Effector memory CD8-positive, alpha-beta T cell (primary cell): ENCODE measurements at regions not wholly inside any gene's neighbourhood (a gene's known extent, or its start where the extent isn't known, plus 50 kb on each side); places are given as distances from the start of the nearest gene placed in this dataset.

Source experiments
- ATAC-seq: fragments of 150-1000 bp; cut with Tn5 transposase; replicated peaks from 2 replicates; pipeline ENCODE4 v1.10.0; 2021; ENCODE audit warnings: mild to moderate bottlenecking, moderate library complexity
- DNase-seq, 3 experiments: peaks; one replicate each; pipeline ENCODE4 v3.0.0; 2021
- H3K27ac Mint-ChIP-seq, 2 donors: one replicate each; pipeline ENCODE4 v1.8.0; 2022; ENCODE audit warnings: mild to moderate bottlenecking in 2 of 2, mixed read lengths in 2 of 2, moderate library complexity in 2 of 2
- H3K27me3 Mint-ChIP-seq, 2 donors: one replicate each; pipeline ENCODE4 v1.8.0; 2022; ENCODE audit warnings: mixed read lengths in 2 of 2
- H3K36me3 Mint-ChIP-seq: one replicate; pipeline ENCODE4 v1.8.0; 2022; ENCODE audit warnings: mild to moderate bottlenecking, moderate library complexity, mixed read lengths; ENCODE audit not compliant: insufficient read depth
- H3K4me1 Mint-ChIP-seq, 2 donors: one replicate each; pipeline ENCODE4 v1.8.0; 2022; ENCODE audit warnings: low read depth in 2 of 2, mixed read lengths in 2 of 2
- H3K4me3 Mint-ChIP-seq, 2 donors: one replicate each; pipeline ENCODE4 v1.8.0; 2022; ENCODE audit warnings: mild to moderate bottlenecking in 2 of 2, mixed read lengths in 2 of 2, moderate library complexity in 2 of 2
- H3K9me3 Mint-ChIP-seq, 2 donors: one replicate each; pipeline ENCODE4 v1.8.0; 2022; ENCODE audit warnings: mixed read lengths in 2 of 2

GRCh38 chr2:100627330-100628300, 64.8 kb downstream of the PDCL3 start:
- H3K27ac Mint-ChIP-seq = peak overlapping the region in 1 of 2 donors; percentile 74
- DNase-seq (no peak), ATAC-seq (peak; percentile 41)
- no peaks in the 10 kb centered on the region for H3K9me3 Mint-ChIP-seq
- H3K4me3 Mint-ChIP-seq = no peak overlapping the region
- peaks cover 3% of the 10 kb centered on the region for H3K36me3 Mint-ChIP-seq
- H3K27me3 Mint-ChIP-seq = peaks cover 7 to 8% of the 10 kb centered on the region in 2 donors
- H3K4me1 Mint-ChIP-seq = peaks cover 17 to 23% of the 10 kb centered on the region in 2 donors

- H3K9me3 Mint-ChIP-seq = no peaks in the 10 kb centered on the region
- peaks cover 7 to 8% of the 10 kb centered on the region in 2 donors for H3K27me3 Mint-ChIP-seq
- no peak overlapping the region for H3K4me3 Mint-ChIP-seq
- peaks cover 3% of the 10 kb centered on the region for H3K36me3 Mint-ChIP-seq
- ATAC-seq (no peak), DNase-seq (no peak)
- peak overlapping the region in 1 of 2 donors; percentile 74 for H3K27ac Mint-ChIP-seq
- H3K4me1 Mint-ChIP-seq = peaks cover 17 to 23% of the 10 kb centered on the region in 2 donors
These were observed 65.7 kb downstream of the PDCL3 start for GRCh38 chr2:100628506-100628905.

- Mint-ChIP-seq H3K9me3 (no peaks in the 10 kb centered on the region), H3K27me3 (peaks cover 7 to 8% of the 10 kb centered on the region in 2 donors), H3K27ac (no peak overlapping the region), H3K36me3 (peaks cover 3% of the 10 kb centered on the region), H3K4me1 (peaks cover 17 to 23% of the 10 kb centered on the region in 2 donors), H3K4me3 (no peak overlapping the region)
- ATAC-seq = no peak
- DNase-seq = no peak
These were observed 66.5 kb downstream of the PDCL3 start for GRCh38 chr2:100629309-100629708.

GRCh38 chr2:100630473-100630977, 67.7 kb downstream of the PDCL3 start:
- peaks cover 3% of the 10 kb centered on the region for H3K36me3 Mint-ChIP-seq
- H3K9me3 Mint-ChIP-seq = no peaks in the 10 kb centered on the region
- peak overlapping the region in 1 of 2 donors; percentile 33 for H3K27ac Mint-ChIP-seq
- peak overlapping the region in 1 of 2 donors; percentile 28 for H3K4me3 Mint-ChIP-seq
- H3K4me1 Mint-ChIP-seq = peaks cover 17 to 23% of the 10 kb centered on the region in 2 donors
- H3K27me3 Mint-ChIP-seq = peaks cover 7 to 8% of the 10 kb centered on the region in 2 donors
- ATAC-seq (peak; percentile 47), DNase-seq (no peak)

GRCh38 chr2:100632037-100632436, 69.2 kb downstream of the PDCL3 start:
- Mint-ChIP-seq H3K4me3 (no peak overlapping the region), H3K27me3 (peaks cover 0 to 8% of the 10 kb centered on the region in 2 donors), H3K27ac (no peak overlapping the region), H3K36me3 (peaks cover 3% of the 10 kb centered on the region), H3K9me3 (no peaks in the 10 kb centered on the region), H3K4me1 (peaks cover 17 to 23% of the 10 kb centered on the region in 2 donors)
- DNase-seq = no peak
- no peak for ATAC-seq

- H3K4me3 Mint-ChIP-seq = no peak overlapping the region
- peaks cover 0 to 5% of the 10 kb centered on the region in 2 donors for H3K27me3 Mint-ChIP-seq
- ATAC-seq (no peak), DNase-seq (no peak)
- peaks cover 3% of the 10 kb centered on the region for H3K36me3 Mint-ChIP-seq
- H3K9me3 Mint-ChIP-seq = no peaks in the 10 kb centered on the region
- peaks cover 11 to 20% of the 10 kb centered on the region in 2 donors for H3K4me1 Mint-ChIP-seq
- H3K27ac Mint-ChIP-seq = no peak overlapping the region
These were observed 70.0 kb downstream of the PDCL3 start for GRCh38 chr2:100632759-100633158.

- Mint-ChIP-seq H3K27me3 (peaks cover 0 to 7% of the 10 kb centered on the region in 2 donors), H3K27ac (peak overlapping the region in 1 of 2 donors; percentile 38), H3K4me1 (peaks cover 17 to 36% of the 10 kb centered on the region in 2 donors), H3K9me3 (no peaks in the 10 kb centered on the region), H3K36me3 (peaks cover 2% of the 10 kb centered on the region), H3K4me3 (peak overlapping the region in 1 of 2 donors; percentile 48)
- ATAC-seq (no peak), DNase-seq (no peak)
These were observed 77.0 kb downstream of the PDCL3 start for GRCh38 chr2:100639588-100640390.

- Mint-ChIP-seq H3K4me3 (peak overlapping the region in 1 of 2 donors; percentile 48), H3K4me1 (peaks cover 22 to 38% of the 10 kb centered on the region in 2 donors)
These were observed 77.8 kb downstream of the PDCL3 start for GRCh38 chr2:100640431-100641124.

GRCh38 chr2:100641125-100641435, 78.3 kb downstream of the PDCL3 start:
- peaks cover 0 to 7% of the 10 kb centered on the region in 2 donors for H3K27me3 Mint-ChIP-seq
- H3K9me3 Mint-ChIP-seq = no peaks in the 10 kb centered on the region
- no peak overlapping the region for H3K4me3 Mint-ChIP-seq
- no peak for ATAC-seq
- DNase-seq = no peak
- H3K4me1 Mint-ChIP-seq = peaks cover 24 to 38% of the 10 kb centered on the region in 2 donors
- H3K36me3 Mint-ChIP-seq = peaks cover 2% of the 10 kb centered on the region
- peak overlapping the region in 1 of 2 donors; percentile 67 for H3K27ac Mint-ChIP-seq

More at GRCh38 chr2:100640431-100641124, 77.8 kb downstream of the PDCL3 start:
- DNase-seq (no peak), ATAC-seq (peak; percentile 21)
- no peaks in the 10 kb centered on the region for H3K9me3 Mint-ChIP-seq
- peaks cover 0 to 7% of the 10 kb centered on the region in 2 donors for H3K27me3 Mint-ChIP-seq
- peaks cover 2% of the 10 kb centered on the region for H3K36me3 Mint-ChIP-seq
- H3K27ac Mint-ChIP-seq = peak overlapping the region in 1 of 2 donors; percentile 67

GRCh38 chr2:100642425-100642824, 79.6 kb downstream of the PDCL3 start:
- peaks cover 2% of the 10 kb centered on the region for H3K36me3 Mint-ChIP-seq
- H3K9me3 Mint-ChIP-seq = no peaks in the 10 kb centered on the region
- H3K27me3 Mint-ChIP-seq = peaks cover 0 to 7% of the 10 kb centered on the region in 2 donors
- peaks cover 24 to 38% of the 10 kb centered on the region in 2 donors for H3K4me1 Mint-ChIP-seq
- ATAC-seq = no peak
- DNase-seq = no peak
- peak overlapping the region in 1 of 2 donors; percentile 20 for H3K27ac Mint-ChIP-seq
- no peak overlapping the region for H3K4me3 Mint-ChIP-seq

- ATAC-seq = peak; percentile 16
- no peak for DNase-seq
- peak overlapping the region; percentile 64 to 67 for H3K4me3 Mint-ChIP-seq
- H3K27ac Mint-ChIP-seq = peak overlapping the region; percentile 39 to 50
- peaks cover 0 to 3% of the 10 kb centered on the region in 2 donors for H3K9me3 Mint-ChIP-seq
- H3K27me3 Mint-ChIP-seq = peaks cover 0 to 9% of the 10 kb centered on the region in 2 donors
- H3K4me1 Mint-ChIP-seq = peaks cover 24 to 38% of the 10 kb centered on the region in 2 donors
- H3K36me3 Mint-ChIP-seq = peaks cover 2% of the 10 kb centered on the region
These were observed 80.7 kb downstream of the PDCL3 start for GRCh38 chr2:100643467-100643866.

GRCh38 chr2:100643906-100644501, 81.2 kb downstream of the PDCL3 start:
- Mint-ChIP-seq H3K27ac (peak overlapping the region; percentile 39 to 50), H3K27me3 (peaks cover 0 to 11% of the 10 kb centered on the region in 2 donors), H3K4me1 (peaks cover 24 to 38% of the 10 kb centered on the region in 2 donors), H3K36me3 (peaks cover 2% of the 10 kb centered on the region), H3K9me3 (peaks cover 0 to 3% of the 10 kb centered on the region in 2 donors), H3K4me3 (peak overlapping the region; percentile 64 to 67)
- ATAC-seq = peak; percentile 85
- DNase-seq = peak; percentile 17 to 19 (median 19)
